ENCODE measurements at regions not wholly inside any gene's neighbourhood (a gene's known extent, or its start where the extent isn't known, plus 50 kb on each side); places are given as distances from the start of the nearest gene placed in this dataset.

DNA sequence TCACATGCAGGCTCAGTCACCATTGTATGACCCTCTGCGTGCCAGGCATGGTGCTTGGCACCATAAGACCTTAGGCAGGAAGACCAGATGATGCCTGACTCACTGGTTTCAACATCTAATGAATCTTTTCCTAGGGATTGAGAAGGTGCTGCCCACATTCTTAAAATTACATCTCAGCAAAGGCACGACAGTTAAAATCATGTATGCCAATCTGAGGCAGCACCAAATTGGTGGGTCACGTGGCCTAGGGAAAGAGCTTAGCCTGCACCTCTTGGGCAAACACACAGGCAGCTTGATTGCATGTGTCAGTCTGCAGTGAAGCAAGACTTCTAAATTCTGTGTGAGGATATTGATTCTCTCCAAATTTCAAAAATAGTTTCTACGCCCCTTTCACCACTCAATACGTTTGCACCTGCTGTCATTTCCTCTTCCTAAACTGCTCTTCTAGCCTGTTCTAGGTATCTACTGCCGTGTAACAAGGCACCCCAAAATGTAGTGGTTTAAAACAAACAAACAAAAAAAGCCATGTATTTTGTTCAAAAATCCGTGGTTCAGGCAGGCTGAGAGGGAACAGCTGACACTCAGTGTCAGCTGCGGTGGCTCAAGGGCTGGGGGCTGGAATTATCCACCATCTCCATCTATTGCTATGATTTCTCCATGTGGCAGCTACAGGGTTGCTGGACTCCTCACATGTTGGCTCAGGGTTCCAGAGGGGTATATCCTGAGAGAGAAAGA is 160.2 kb upstream of the FGGY start:
- WGBS, 2 donors = 89 to 94% methylated on average over 8 of the region's 8 CpGs
- intact Hi-C loops (cut with DNase I) = no loop called here
- H3K4me3 ChIP-seq (replicated peaks in 1 of 3) = no peak overlapping the region
- no peak for TF ChIP-seq POLR2A (IDR thresholded peaks at IDR 0.05)
- TF ChIP-seq, protein P1, sequence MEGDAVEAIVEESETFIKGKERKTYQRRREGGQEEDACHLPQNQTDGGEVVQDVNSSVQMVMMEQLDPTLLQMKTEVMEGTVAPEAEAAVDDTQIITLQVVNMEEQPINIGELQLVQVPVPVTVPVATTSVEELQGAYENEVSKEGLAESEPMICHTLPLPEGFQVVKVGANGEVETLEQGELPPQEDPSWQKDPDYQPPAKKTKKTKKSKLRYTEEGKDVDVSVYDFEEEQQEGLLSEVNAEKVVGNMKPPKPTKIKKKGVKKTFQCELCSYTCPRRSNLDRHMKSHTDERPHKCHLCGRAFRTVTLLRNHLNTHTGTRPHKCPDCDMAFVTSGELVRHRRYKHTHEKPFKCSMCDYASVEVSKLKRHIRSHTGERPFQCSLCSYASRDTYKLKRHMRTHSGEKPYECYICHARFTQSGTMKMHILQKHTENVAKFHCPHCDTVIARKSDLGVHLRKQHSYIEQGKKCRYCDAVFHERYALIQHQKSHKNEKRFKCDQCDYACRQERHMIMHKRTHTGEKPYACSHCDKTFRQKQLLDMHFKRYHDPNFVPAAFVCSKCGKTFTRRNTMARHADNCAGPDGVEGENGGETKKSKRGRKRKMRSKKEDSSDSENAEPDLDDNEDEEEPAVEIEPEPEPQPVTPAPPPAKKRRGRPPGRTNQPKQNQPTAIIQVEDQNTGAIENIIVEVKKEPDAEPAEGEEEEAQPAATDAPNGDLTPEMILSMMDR (IDR thresholded peaks at IDR 0.05) = no peak
- no peaks in the 10 kb centered on the region for H3K27me3 ChIP-seq
- H3K27ac ChIP-seq = no peak overlapping the region
- peaks cover 3 to 11% of the 10 kb centered on the region in 2 donors for H3K4me1 ChIP-seq
- no peak for DNase-seq
- no peaks in the 10 kb centered on the region for H3K9me3 ChIP-seq
- no peaks in the 10 kb centered on the region for H3K36me3 ChIP-seq

DNA sequence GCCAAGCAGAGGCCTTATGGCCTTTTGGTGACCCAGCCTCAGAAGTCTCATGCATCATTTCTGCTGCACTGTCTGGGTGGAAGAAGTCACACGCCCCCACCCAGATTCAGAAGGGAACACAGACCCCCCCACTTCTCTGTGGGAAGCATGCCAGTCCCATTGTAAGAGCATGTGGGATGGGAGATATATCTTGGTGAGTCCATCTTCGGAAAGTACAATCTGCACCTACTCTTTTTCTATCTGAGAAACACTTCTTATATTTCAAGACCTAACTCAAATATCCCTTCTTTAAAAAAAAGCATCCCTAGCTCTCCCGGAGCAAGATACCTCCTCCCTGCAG is 159.6 kb upstream of the FGGY start:
- Histone ChIP-seq H3K27me3 (no peaks in the 10 kb centered on the region), H3K27ac (no peak overlapping the region), H3K9me3 (no peaks in the 10 kb centered on the region), H3K36me3 (no peaks in the 10 kb centered on the region), H3K4me1 (peaks cover 3 to 11% of the 10 kb centered on the region in 2 donors), H3K4me3 (replicated peaks in 1 of 3) (no peak overlapping the region)
- intact Hi-C loops (cut with DNase I) = no loop called here
- no peak for DNase-seq
- WGBS, 2 donors = 93 to 97% methylated on average over 3 of the region's 3 CpGs
- TF ChIP-seq, protein P1 (IDR thresholded peaks at IDR 0.05) = no peak
- TF ChIP-seq POLR2A (IDR thresholded peaks at IDR 0.05) = no peak

DNA sequence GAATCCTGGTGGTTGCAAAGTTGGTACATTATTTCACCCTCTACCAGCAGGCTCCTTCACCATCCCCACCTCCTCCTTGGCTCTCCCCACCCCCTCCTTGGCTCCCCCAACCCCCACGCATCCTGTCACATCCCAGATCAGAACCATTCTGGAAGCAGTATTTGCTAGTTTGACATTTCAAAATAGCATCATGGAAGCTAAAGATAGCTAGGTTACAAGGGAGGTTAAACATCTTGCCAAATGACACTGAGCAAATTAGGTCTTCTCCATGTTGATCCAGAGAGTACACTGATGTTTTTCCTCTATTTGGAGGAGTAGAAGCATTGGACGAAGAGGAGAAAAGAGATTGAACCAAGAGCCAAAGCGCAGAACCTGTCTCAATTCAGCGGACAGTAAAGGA is 158.9 kb upstream of the FGGY start:
- Histone ChIP-seq H3K36me3 (no peaks in the 10 kb centered on the region), H3K9me3 (no peaks in the 10 kb centered on the region), H3K4me3 (replicated peaks in 1 of 3) (no peak overlapping the region), H3K27ac (no peak overlapping the region), H3K4me1 (peaks cover 3 to 16% of the 10 kb centered on the region in 2 donors), H3K27me3 (no peaks in the 10 kb centered on the region)
- no peak for TF ChIP-seq POLR2A (IDR thresholded peaks at IDR 0.05)
- TF ChIP-seq, protein P1 (IDR thresholded peaks at IDR 0.05) = no peak
- 84 to 87% methylated on average over 4 of the region's 4 CpGs for WGBS, 2 donors
- intact Hi-C loops (cut with DNase I) = no loop called here
- DNase-seq = no peak

DNA sequence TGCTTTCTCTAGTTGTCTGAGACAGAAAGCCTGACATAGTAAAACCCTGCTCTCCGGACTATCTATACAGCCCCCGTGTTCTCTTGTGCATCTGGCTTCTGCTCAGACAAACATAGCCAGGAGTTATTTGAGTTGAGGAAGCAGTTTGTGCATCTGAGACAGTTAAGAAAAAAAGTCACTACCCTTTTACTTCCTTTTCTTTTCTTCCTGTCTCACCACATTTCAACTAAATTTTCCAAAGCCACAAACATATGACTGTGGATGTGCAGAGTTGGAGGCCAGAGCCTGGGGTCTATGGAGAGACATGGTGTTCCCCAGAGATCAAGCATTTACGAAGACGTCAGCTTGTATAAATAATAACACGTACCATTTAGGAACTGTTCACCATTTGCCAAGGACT is 158.5 kb upstream of the FGGY start:
- WGBS, 2 donors = 64 to 71% methylated on average over 5 of the region's 5 CpGs
- no peaks in the 10 kb centered on the region for H3K27me3 ChIP-seq
- no peaks in the 10 kb centered on the region for H3K9me3 ChIP-seq
- DNase-seq = no peak
- H3K36me3 ChIP-seq = no peaks in the 10 kb centered on the region
- no peak overlapping the region for H3K4me3 ChIP-seq (replicated peaks in 1 of 3)
- intact Hi-C loops (cut with DNase I) = no loop called here
- H3K27ac ChIP-seq = no peak overlapping the region
- TF ChIP-seq, protein P1 (IDR thresholded peaks at IDR 0.05) = no peak
- TF ChIP-seq POLR2A (IDR thresholded peaks at IDR 0.05) = no peak
- H3K4me1 ChIP-seq = peaks cover 3 to 20% of the 10 kb centered on the region in 2 donors

DNA sequence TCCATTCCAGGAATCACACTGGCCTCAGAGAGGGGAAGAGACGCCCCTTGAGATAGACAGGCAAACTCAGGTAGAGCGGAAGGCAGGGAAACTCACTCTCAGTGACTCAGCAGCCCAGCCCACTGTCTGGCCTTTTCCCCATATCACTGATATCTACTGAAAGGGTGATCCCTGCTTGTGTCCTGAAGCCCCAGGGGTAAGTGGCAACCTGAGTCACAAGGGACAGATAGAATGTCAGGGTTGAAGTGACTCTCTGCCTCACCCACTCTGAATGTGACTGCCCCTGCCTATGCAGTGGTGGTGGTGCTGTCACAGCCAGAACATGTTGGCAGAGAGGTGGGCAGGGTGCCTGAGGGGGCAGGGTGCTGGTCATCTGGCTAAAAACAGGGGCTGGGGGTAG is 157.5 kb upstream of the FGGY start:
- no peaks in the 10 kb centered on the region for H3K36me3 ChIP-seq

More for the DNA sequence above, 157.5 kb upstream of the FGGY start:
- Histone ChIP-seq H3K27me3 (no peaks in the 10 kb centered on the region), H3K4me1 (peaks cover 3 to 20% of the 10 kb centered on the region in 2 donors), H3K4me3 (replicated peaks in 1 of 3) (no peak overlapping the region), H3K27ac (no peak overlapping the region), H3K9me3 (no peaks in the 10 kb centered on the region)
- intact Hi-C loops (cut with DNase I) = no loop called here
- DNase-seq = peak in 1 of 2 donors; percentile 9
- 94 to 96% methylated on average over 2 of the region's 2 CpGs for WGBS, 2 donors
- no peak for TF ChIP-seq POLR2A (IDR thresholded peaks at IDR 0.05)
- TF ChIP-seq, protein P1 (IDR thresholded peaks at IDR 0.05) = no peak

All from thyroid gland (tissue), 4 donors.